Kidney epithelial cell (primary cell): ENCODE measurements at regions not wholly inside any gene's neighbourhood (a gene's known extent, or its start where the extent isn't known, plus 50 kb on each side); places are given as distances from the start of the nearest gene placed in this dataset.

Experiments
- DNase-seq: peaks from one replicate; pipeline ENCODE4 v3.0.0-alpha.2; 2010; ENCODE audit warnings: low read depth
- H3K27me3 ChIP-seq: 2 replicates; pipeline ENCODE4 v1.6.0; 2011; ENCODE audit warnings: low read length; ENCODE audit not compliant: control insufficient read depth, insufficient read depth
- H3K36me3 ChIP-seq: 2 replicates; pipeline ENCODE4 v1.5.1; 2011; ENCODE audit warnings: low read length; ENCODE audit not compliant: control insufficient read depth, insufficient read depth
- H3K4me3 ChIP-seq: 2 replicates; pipeline ENCODE4 v1.5.1; 2011; ENCODE audit warnings: low read depth, mild to moderate bottlenecking, control low read depth, low read length
- CTCF ChIP-seq: IDR thresholded peaks from 2 replicates; pipeline ENCODE4 v1.5.1; 2011; ENCODE audit warnings: mild to moderate bottlenecking, moderate library complexity, low read length, control low read depth, inconsistent platforms; ENCODE audit not compliant: insufficient read depth, poor library complexity, severe bottlenecking

- DNase-seq, result no peak
- Histone ChIP-seq H3K4me3 (no peak overlapping the region), H3K36me3 (no peaks in the 10 kb centered on the region), H3K27me3 (no peaks in the 10 kb centered on the region)
- no peak for TF ChIP-seq CTCF
These were observed 82.3 kb upstream of the TWIST2 start for GRCh38 chr2:238765590-238765989.

- Histone ChIP-seq H3K27me3 (no peaks in the 10 kb centered on the region), H3K4me3 (no peak overlapping the region), H3K36me3 (no peaks in the 10 kb centered on the region)
- DNase-seq, result no peak
- TF ChIP-seq CTCF, result no peak
These were observed 76.7 kb upstream of the TWIST2 start for GRCh38 chr2:238771218-238771617.

GRCh38 chr2:238771639-238772038 is 76.2 kb upstream of the TWIST2 start:
- H3K36me3 ChIP-seq, result no peaks in the 10 kb centered on the region
- no peak for TF ChIP-seq CTCF
- DNase-seq, result no peak
- H3K27me3 ChIP-seq, result no peaks in the 10 kb centered on the region
- no peak overlapping the region for H3K4me3 ChIP-seq

DNA sequence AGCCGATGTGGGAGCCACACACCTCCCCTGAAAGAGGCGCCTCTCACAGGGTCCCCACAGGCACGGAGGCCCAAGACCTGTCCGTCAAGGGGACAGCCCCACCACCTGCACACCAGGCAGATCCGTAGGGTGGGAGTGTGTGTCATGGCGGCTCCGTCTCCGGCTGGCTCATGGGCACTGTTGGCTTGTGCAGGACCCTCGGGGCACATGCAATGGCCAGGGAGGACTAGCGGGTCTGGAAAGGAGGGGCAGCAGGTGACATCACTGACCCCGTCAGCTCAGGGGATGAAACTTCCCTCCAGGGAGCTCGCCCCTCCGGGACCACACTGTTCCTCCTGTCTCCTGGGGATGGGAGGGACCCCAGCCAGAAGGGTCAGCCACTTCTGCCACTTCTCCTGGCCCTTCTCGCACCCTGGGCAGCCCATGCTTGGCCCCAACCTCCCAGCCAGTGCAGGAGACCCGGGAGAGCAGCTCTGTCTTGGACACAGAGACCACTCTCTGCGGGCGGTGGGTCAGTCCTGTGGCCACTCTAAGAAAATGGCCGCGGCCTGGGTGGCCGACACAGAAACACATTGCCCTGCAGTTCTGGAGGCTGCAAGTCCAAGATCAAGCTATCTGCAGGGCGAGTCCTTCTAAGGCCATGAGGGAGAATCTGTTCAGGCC is 75.1 kb upstream of the TWIST2 start:
- DNase-seq, result no peak
- H3K36me3 ChIP-seq, result no peaks in the 10 kb centered on the region
- no peak for TF ChIP-seq CTCF
- H3K27me3 ChIP-seq, result no peaks in the 10 kb centered on the region
- H3K4me3 ChIP-seq, result no peak overlapping the region

GRCh38 chr2:238773472-238773871 is 74.4 kb upstream of the TWIST2 start:
- H3K36me3 ChIP-seq, result no peaks in the 10 kb centered on the region
- no peak overlapping the region for H3K4me3 ChIP-seq
- no peaks in the 10 kb centered on the region for H3K27me3 ChIP-seq
- TF ChIP-seq CTCF, result no peak
- no peak for DNase-seq

GRCh38 chr2:238774071-238774470 is 73.8 kb upstream of the TWIST2 start:
- H3K27me3 ChIP-seq, result no peaks in the 10 kb centered on the region
- no peaks in the 10 kb centered on the region for H3K36me3 ChIP-seq
- DNase-seq, result no peak
- H3K4me3 ChIP-seq, result no peak overlapping the region
- no peak for TF ChIP-seq CTCF
